Progenitor cell of endocrine pancreas (in vitro differentiated cells): ENCODE measurements at regions not wholly inside any gene's neighbourhood (a gene's known extent, or its start where the extent isn't known, plus 50 kb on each side); places are given as distances from the start of the nearest gene placed in this dataset.

Experiments
- DNase-seq: peaks from one replicate; pipeline ENCODE4 v3.0.0; 2021; ENCODE audit warnings: low spot score; ENCODE audit not compliant: unreplicated experiment
- H3K27ac Mint-ChIP-seq: 2 replicates; pipeline ENCODE4 v1.8.0; 2021; ENCODE audit warnings: mild to moderate bottlenecking, moderate library complexity, mixed read lengths
- H3K27me3 Mint-ChIP-seq: 2 replicates; pipeline ENCODE4 v1.8.0; 2021; ENCODE audit warnings: mixed read lengths
- H3K36me3 Mint-ChIP-seq: 2 replicates; pipeline ENCODE4 v1.8.0; 2022; ENCODE audit warnings: mixed read lengths; ENCODE audit not compliant: insufficient read depth
- H3K4me1 Mint-ChIP-seq: 2 replicates; pipeline ENCODE4 v1.8.0; 2021; ENCODE audit warnings: low read depth, mixed read lengths
- H3K4me3 Mint-ChIP-seq: 2 replicates; pipeline ENCODE4 v1.8.0; 2021; ENCODE audit warnings: low read depth, mild to moderate bottlenecking, moderate library complexity, mixed read lengths
- H3K9me3 Mint-ChIP-seq: 2 replicates; pipeline ENCODE4 v1.8.0; 2021; ENCODE audit warnings: low read depth, mixed read lengths
- CTCF ChIP-seq: fragments of 200-600 bp; sonication (generic); IDR thresholded peaks from one replicate; pipeline ENCODE4 v1.5.0; 2021; ENCODE audit warnings: antibody characterized with exemption, mild to moderate bottlenecking; ENCODE audit not compliant: unreplicated experiment

DNA sequence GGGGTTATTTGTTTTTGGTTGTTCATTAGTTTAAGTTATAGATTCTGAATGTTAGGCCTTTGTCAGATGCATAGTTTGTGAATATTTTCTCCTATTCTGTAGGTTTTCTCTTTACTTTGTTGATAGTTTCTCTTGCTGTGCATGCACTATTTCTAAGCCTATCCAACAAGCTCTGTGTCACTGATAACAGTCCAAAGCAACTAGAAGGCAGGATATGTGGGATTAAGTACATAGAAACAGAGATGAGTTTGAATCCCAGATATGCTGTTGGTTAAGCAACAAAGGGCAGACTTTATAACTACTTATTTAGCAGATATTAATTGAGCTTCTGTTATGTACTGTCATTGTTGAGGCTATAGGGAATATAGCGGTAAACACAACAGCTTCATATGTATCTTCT is 390.4 kb downstream of the INSC start:
- no peak for DNase-seq
- no peak overlapping the region for H3K4me3 Mint-ChIP-seq
- peaks cover 8% of the 10 kb centered on the region for H3K27me3 Mint-ChIP-seq
- H3K36me3 Mint-ChIP-seq, result no peaks in the 10 kb centered on the region
- TF ChIP-seq CTCF, result no peak
- no peak overlapping the region for H3K27ac Mint-ChIP-seq
- H3K4me1 Mint-ChIP-seq, result no peaks in the 10 kb centered on the region
- no peaks in the 10 kb centered on the region for H3K9me3 Mint-ChIP-seq

- Mint-ChIP-seq H3K4me3 (no peak overlapping the region), H3K27me3 (peaks cover 4% of the 10 kb centered on the region), H3K9me3 (no peaks in the 10 kb centered on the region), H3K36me3 (no peaks in the 10 kb centered on the region), H3K4me1 (no peaks in the 10 kb centered on the region), H3K27ac (no peak overlapping the region)
- TF ChIP-seq CTCF, result no peak
- no peak for DNase-seq
These were observed 392.9 kb downstream of the INSC start for GRCh38 chr11:15507592-15507991.

GRCh38 chr11:15509082-15509481 is 394.4 kb downstream of the INSC start:
- Mint-ChIP-seq H3K4me3 (no peak overlapping the region), H3K9me3 (no peaks in the 10 kb centered on the region), H3K27ac (no peak overlapping the region), H3K36me3 (no peaks in the 10 kb centered on the region), H3K4me1 (no peaks in the 10 kb centered on the region), H3K27me3 (no peaks in the 10 kb centered on the region)
- DNase-seq, result no peak
- TF ChIP-seq CTCF, result no peak

DNA sequence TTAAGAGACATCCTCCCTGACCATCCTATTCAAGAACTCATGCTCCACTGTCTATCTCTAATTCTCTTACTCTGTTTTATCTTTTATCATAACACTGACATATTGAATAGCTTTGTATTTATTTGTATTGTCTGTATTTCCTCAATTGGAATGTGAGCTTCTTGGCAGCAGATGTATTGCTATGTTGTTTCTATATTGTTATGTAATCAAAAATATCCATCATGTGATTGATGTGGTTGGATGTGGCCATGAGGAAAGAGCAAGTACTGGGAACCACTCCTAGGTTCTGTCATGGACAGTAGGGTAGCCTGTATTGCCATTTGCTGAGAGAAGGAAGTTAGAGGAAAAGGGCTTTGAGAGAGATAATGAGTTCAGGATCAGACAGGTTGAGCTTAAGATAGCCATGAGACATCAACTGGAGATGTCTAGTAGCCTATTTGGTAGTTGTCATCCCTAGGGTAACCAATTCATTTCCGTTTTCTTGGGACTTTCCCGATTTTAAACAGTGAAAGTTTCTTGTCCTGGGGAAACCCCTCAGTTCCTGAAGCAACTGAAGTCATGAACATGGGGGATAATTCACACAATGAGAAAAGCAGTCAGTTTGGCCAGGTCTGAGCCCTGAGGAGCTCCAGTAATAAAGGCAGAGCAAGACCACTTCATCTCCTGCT is 404.5 kb downstream of the INSC start:
- TF ChIP-seq CTCF, result no peak
- Mint-ChIP-seq H3K4me1 (peaks cover 4% of the 10 kb centered on the region), H3K36me3 (peaks cover 1% of the 10 kb centered on the region), H3K27me3 (no peaks in the 10 kb centered on the region), H3K27ac (no peak overlapping the region), H3K4me3 (no peak overlapping the region), H3K9me3 (peaks cover 9% of the 10 kb centered on the region)
- DNase-seq, result no peak

DNA sequence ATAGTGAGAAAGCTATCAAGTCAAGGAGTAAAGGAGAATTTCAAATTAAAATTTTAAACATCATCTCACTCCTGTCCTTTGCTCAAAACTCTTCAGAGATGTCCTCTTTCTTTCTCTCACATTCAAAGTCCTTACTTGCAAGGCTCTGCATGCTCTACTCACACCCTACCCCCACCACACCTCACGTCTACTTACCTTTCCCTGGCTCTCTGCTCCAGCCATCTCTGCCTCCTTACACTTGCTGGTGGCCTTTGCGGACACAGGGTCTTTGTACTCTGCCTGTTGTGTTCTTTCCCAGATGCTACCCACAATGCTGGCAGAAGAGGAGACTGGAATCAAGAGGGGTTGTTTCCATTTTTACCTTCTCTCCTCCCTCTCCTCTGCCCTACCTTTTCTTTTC is 405.2 kb downstream of the INSC start:
- DNase-seq, result no peak
- Mint-ChIP-seq H3K4me3 (no peak overlapping the region), H3K36me3 (peaks cover 1% of the 10 kb centered on the region), H3K27ac (no peak overlapping the region), H3K27me3 (no peaks in the 10 kb centered on the region), H3K4me1 (peaks cover 4% of the 10 kb centered on the region), H3K9me3 (peaks cover 7% of the 10 kb centered on the region)
- TF ChIP-seq CTCF, result no peak
